ENCODE measurements at regions not wholly inside any gene's neighbourhood (a gene's known extent, or its start where the extent isn't known, plus 50 kb on each side); places are given as distances from the start of the nearest gene placed in this dataset.
A peak's percentile ranks its signal among the peaks of the same experiment; 100 is the strongest.

GRCh38 chr17:27236717-27237315 lies 57.1 kb upstream of the WSB1 start:
- Histone ChIP-seq H3K27me3 (ENCODE audit: control insufficient read depth in 1 of 2, insufficient read depth in 2 of 2, low read length in 1 of 2) (no peaks in the 10 kb centered on the region), H3K4me1 (ENCODE audit: control insufficient read depth in 1 of 2, insufficient read depth in 2 of 2, low read length in 2 of 2) (no peaks in the 10 kb centered on the region), H3K36me3 (ENCODE audit: control insufficient read depth in 1 of 2, insufficient read depth in 2 of 2, low read length in 1 of 2) (no peaks in the 10 kb centered on the region), H3K27ac (ENCODE audit: low read depth in 1 of 2, low read length in 2 of 2) (no peak overlapping the region), H3K4me3 (ENCODE audit: low read length in 2 of 2) (no peak overlapping the region), H3K9me3 (ENCODE audit: control insufficient read depth, low read length) (no peaks in the 10 kb centered on the region)
- peak; percentile 76 for ATAC-seq (ENCODE audit: low FRiP score)
- intact Hi-C loops (cut with DNase I): loop anchor here (2.0 to 5.0 kb wide), 2 partner anchors 95 to 364 kb away; no protein-coding TSS in a partner anchor
- peak; percentile 81 to 82 for DNase-seq
- 59 to 64% methylated on average over 3 of the region's 3 CpGs for WGBS, 2 donors

- no peaks in the 10 kb centered on the region for H3K4me1 ChIP-seq (ENCODE audit: control insufficient read depth in 1 of 2, insufficient read depth in 2 of 2, low read length in 2 of 2)
- WGBS, 2 donors: 82 to 91% methylated on average over 7 of the region's 7 CpGs
Observed at GRCh38 chr17:27237890-27238289, 56.0 kb upstream of the WSB1 start.

GRCh38 chr17:27239046-27239445 lies 54.9 kb upstream of the WSB1 start:
- H3K27ac ChIP-seq (ENCODE audit: low read depth in 1 of 2, low read length in 2 of 2): no peak overlapping the region
- H3K4me1 ChIP-seq (ENCODE audit: control insufficient read depth in 1 of 2, insufficient read depth in 2 of 2, low read length in 2 of 2): no peaks in the 10 kb centered on the region
- H3K4me3 ChIP-seq (ENCODE audit: low read length in 2 of 2): no peak overlapping the region
- DNase-seq (no peak), ATAC-seq (ENCODE audit: low FRiP score) (no peak)
- H3K36me3 ChIP-seq (ENCODE audit: control insufficient read depth in 1 of 2, insufficient read depth in 2 of 2, low read length in 1 of 2): no peaks in the 10 kb centered on the region
- intact Hi-C loops (cut with DNase I): loop anchor here in 1 of 2 donors (5.0 kb wide), 1 partner anchor 93 kb away; no protein-coding TSS in a partner anchor
- H3K9me3 ChIP-seq (ENCODE audit: control insufficient read depth, low read length): no peaks in the 10 kb centered on the region
- 81% methylated on average over 5 of the region's 5 CpGs for WGBS, 2 donors
- no peaks in the 10 kb centered on the region for H3K27me3 ChIP-seq (ENCODE audit: control insufficient read depth in 1 of 2, insufficient read depth in 2 of 2, low read length in 1 of 2)

More at GRCh38 chr17:27237890-27238289, 56.0 kb upstream of the WSB1 start:
- intact Hi-C loops (cut with DNase I): loop anchor here (2.0 to 5.0 kb wide), 2 partner anchors 94 to 363 kb away; no protein-coding TSS in a partner anchor
- no peaks in the 10 kb centered on the region for H3K27me3 ChIP-seq (ENCODE audit: control insufficient read depth in 1 of 2, insufficient read depth in 2 of 2, low read length in 1 of 2)
- H3K36me3 ChIP-seq (ENCODE audit: control insufficient read depth in 1 of 2, insufficient read depth in 2 of 2, low read length in 1 of 2): no peaks in the 10 kb centered on the region
- H3K4me3 ChIP-seq (ENCODE audit: low read length in 2 of 2): no peak overlapping the region
- H3K9me3 ChIP-seq (ENCODE audit: control insufficient read depth, low read length): no peaks in the 10 kb centered on the region
- ATAC-seq (ENCODE audit: low FRiP score) (no peak), DNase-seq (no peak)
- no peak overlapping the region for H3K27ac ChIP-seq (ENCODE audit: low read depth in 1 of 2, low read length in 2 of 2)

- Histone ChIP-seq H3K27me3 (ENCODE audit: control insufficient read depth in 1 of 2, insufficient read depth in 2 of 2, low read length in 1 of 2) (no peaks in the 10 kb centered on the region), H3K27ac (ENCODE audit: low read depth in 1 of 2, low read length in 2 of 2) (no peak overlapping the region), H3K36me3 (ENCODE audit: control insufficient read depth in 1 of 2, insufficient read depth in 2 of 2, low read length in 1 of 2) (no peaks in the 10 kb centered on the region), H3K4me3 (ENCODE audit: low read length in 2 of 2) (no peak overlapping the region), H3K9me3 (ENCODE audit: control insufficient read depth, low read length) (no peaks in the 10 kb centered on the region), H3K4me1 (ENCODE audit: control insufficient read depth in 1 of 2, insufficient read depth in 2 of 2, low read length in 2 of 2) (no peaks in the 10 kb centered on the region)
- intact Hi-C loops (cut with DNase I): loop anchor here in 1 of 2 donors (5.0 kb wide), 1 partner anchor 93 kb away; no protein-coding TSS in a partner anchor
- no peak for DNase-seq
- ATAC-seq (ENCODE audit: low FRiP score): no peak
- 77 to 81% methylated on average over 7 of the region's 7 CpGs for WGBS, 2 donors
Observed at GRCh38 chr17:27239584-27239983, 54.3 kb upstream of the WSB1 start.

GRCh38 chr17:27240086-27240801 lies 53.7 kb upstream of the WSB1 start:
- no peak overlapping the region for H3K4me3 ChIP-seq (ENCODE audit: low read length in 2 of 2)
- H3K4me1 ChIP-seq (ENCODE audit: control insufficient read depth in 1 of 2, insufficient read depth in 2 of 2, low read length in 2 of 2): no peaks in the 10 kb centered on the region
- ATAC-seq (ENCODE audit: low FRiP score) (no peak), DNase-seq (no peak)
- H3K27me3 ChIP-seq (ENCODE audit: control insufficient read depth in 1 of 2, insufficient read depth in 2 of 2, low read length in 1 of 2): no peaks in the 10 kb centered on the region
- H3K27ac ChIP-seq (ENCODE audit: low read depth in 1 of 2, low read length in 2 of 2): no peak overlapping the region
- intact Hi-C loops (cut with DNase I): loop anchor here (5.0 kb wide), 2 partner anchors 52 to 217 kb away; partner anchors contain the start of genes KSR1 (in 1 of the 2) and WSB1 (in 1 of the 2)
- H3K9me3 ChIP-seq (ENCODE audit: control insufficient read depth, low read length): no peaks in the 10 kb centered on the region
- WGBS, 2 donors: 33% methylated on average over 10 of the region's 10 CpGs
- H3K36me3 ChIP-seq (ENCODE audit: control insufficient read depth in 1 of 2, insufficient read depth in 2 of 2, low read length in 1 of 2): no peaks in the 10 kb centered on the region

- Histone ChIP-seq H3K27ac (ENCODE audit: low read depth in 1 of 2, low read length in 2 of 2) (no peak overlapping the region), H3K9me3 (ENCODE audit: control insufficient read depth, low read length) (no peaks in the 10 kb centered on the region), H3K4me1 (ENCODE audit: control insufficient read depth in 1 of 2, insufficient read depth in 2 of 2, low read length in 2 of 2) (no peaks in the 10 kb centered on the region), H3K36me3 (ENCODE audit: control insufficient read depth in 1 of 2, insufficient read depth in 2 of 2, low read length in 1 of 2) (no peaks in the 10 kb centered on the region), H3K27me3 (ENCODE audit: control insufficient read depth in 1 of 2, insufficient read depth in 2 of 2, low read length in 1 of 2) (no peaks in the 10 kb centered on the region), H3K4me3 (ENCODE audit: low read length in 2 of 2) (no peak overlapping the region)
- ATAC-seq (ENCODE audit: low FRiP score) (no peak), DNase-seq (no peak)
- intact Hi-C loops (cut with DNase I): loop anchor here (5.0 kb wide), 2 partner anchors 52 to 217 kb away; partner anchors contain the start of genes KSR1 (in 1 of the 2) and WSB1 (in 1 of the 2)
- 38 to 44% methylated on average over 5 of the region's 5 CpGs for WGBS, 2 donors
Observed at GRCh38 chr17:27240802-27241155, 53.1 kb upstream of the WSB1 start.

- no peaks in the 10 kb centered on the region for H3K4me1 ChIP-seq (ENCODE audit: control insufficient read depth in 1 of 2, insufficient read depth in 2 of 2, low read length in 2 of 2)
- DNase-seq (no peak), ATAC-seq (ENCODE audit: low FRiP score) (no peak)
- H3K36me3 ChIP-seq (ENCODE audit: control insufficient read depth in 1 of 2, insufficient read depth in 2 of 2, low read length in 1 of 2): no peaks in the 10 kb centered on the region
- H3K27ac ChIP-seq (ENCODE audit: low read depth in 1 of 2, low read length in 2 of 2): no peak overlapping the region
- H3K27me3 ChIP-seq (ENCODE audit: control insufficient read depth in 1 of 2, insufficient read depth in 2 of 2, low read length in 1 of 2): no peaks in the 10 kb centered on the region
- H3K4me3 ChIP-seq (ENCODE audit: low read length in 2 of 2): no peak overlapping the region
- H3K9me3 ChIP-seq (ENCODE audit: control insufficient read depth, low read length): no peaks in the 10 kb centered on the region
- intact Hi-C loops (cut with DNase I): loop anchor here (5.0 kb wide), 2 partner anchors 51 to 216 kb away; partner anchors contain the start of genes KSR1 (in 1 of the 2) and WSB1 (in 1 of the 2)
- 58 to 74% methylated on average over 5 of the region's 5 CpGs for WGBS, 2 donors
Observed at GRCh38 chr17:27241346-27241946, 52.5 kb upstream of the WSB1 start.

GRCh38 chr17:27242951-27243350 lies 51.0 kb upstream of the WSB1 start:
- no peaks in the 10 kb centered on the region for H3K4me1 ChIP-seq (ENCODE audit: control insufficient read depth in 1 of 2, insufficient read depth in 2 of 2, low read length in 2 of 2)
- no peak overlapping the region for H3K4me3 ChIP-seq (ENCODE audit: low read length in 2 of 2)
- DNase-seq (no peak), ATAC-seq (ENCODE audit: low FRiP score) (no peak)
- no peaks in the 10 kb centered on the region for H3K9me3 ChIP-seq (ENCODE audit: control insufficient read depth, low read length)
- no peaks in the 10 kb centered on the region for H3K36me3 ChIP-seq (ENCODE audit: control insufficient read depth in 1 of 2, insufficient read depth in 2 of 2, low read length in 1 of 2)
- no peak overlapping the region for H3K27ac ChIP-seq (ENCODE audit: low read depth in 1 of 2, low read length in 2 of 2)
- intact Hi-C loops (cut with DNase I): loop anchor here (5.0 kb wide), 2 partner anchors 49 to 214 kb away; partner anchors contain the start of genes KSR1 (in 1 of the 2) and WSB1 (in 1 of the 2)
- no peaks in the 10 kb centered on the region for H3K27me3 ChIP-seq (ENCODE audit: control insufficient read depth in 1 of 2, insufficient read depth in 2 of 2, low read length in 1 of 2)
- 95% methylated on average over 1 of the region's 1 CpG for WGBS, 2 donors

Data from aorta (tissue), 5 donors.